Retina (tissue), 1 donor: ENCODE measurements at regions not wholly inside any gene's neighbourhood (a gene's known extent, or its start where the extent isn't known, plus 50 kb on each side); places are given as distances from the start of the nearest gene placed in this dataset.
A peak's percentile ranks its signal among the peaks of the same experiment; 100 is the strongest.
"Not testable (repeated sequence)": the region's sequence is repeated elsewhere in the genome, so short reads cannot be mapped to it uniquely, and the experiment has no call there.

ENCODE experiments used
- DNase-seq: peaks from one replicate; pipeline ENCODE4 v3.0.0-alpha.2; 2016

- DNase-seq: peak; percentile 47
Measured at GRCh38 chr22:23436354-23437106, 143.6 kb downstream of the IGLL1 start.

- not testable (repeated sequence) for DNase-seq
Measured at GRCh38 chr22:23435186-23435585, 144.9 kb downstream of the IGLL1 start.

GRCh38 chr22:23434198-23434830, 145.8 kb downstream of the IGLL1 start:
- not testable (repeated sequence) for DNase-seq

- peak; percentile 80 for DNase-seq
Measured at GRCh38 chr22:23433127-23434005, 146.7 kb downstream of the IGLL1 start.

- DNase-seq: not testable (repeated sequence)
Measured at GRCh38 chr22:23432719-23433118, 147.4 kb downstream of the IGLL1 start.

- DNase-seq: peak; percentile 57
Measured at GRCh38 chr22:23431337-23432072, 148.6 kb downstream of the IGLL1 start.

- DNase-seq: not testable (repeated sequence)
Measured at GRCh38 chr22:23424551-23425068, 155.5 kb downstream of the IGLL1 start.

GRCh38 chr22:23424031-23424430, 156.1 kb downstream of the IGLL1 start:
- DNase-seq: no peak

GRCh38 chr22:23422281-23422680, 157.8 kb downstream of the IGLL1 start:
- DNase-seq: not testable (repeated sequence)

GRCh38 chr22:23421300-23421699, 158.8 kb downstream of the IGLL1 start:
- DNase-seq: not testable (repeated sequence)

GRCh38 chr22:23419931-23420330, 160.2 kb downstream of the IGLL1 start:
- no peak for DNase-seq

- no peak for DNase-seq
Measured at GRCh38 chr22:23419171-23419570, 160.9 kb downstream of the IGLL1 start.

- no peak for DNase-seq
Measured at GRCh38 chr22:23418159-23418788, 161.8 kb downstream of the IGLL1 start.

GRCh38 chr22:23417327-23417726, 162.8 kb downstream of the IGLL1 start:
- not testable (repeated sequence) for DNase-seq

- not testable (repeated sequence) for DNase-seq
Measured at GRCh38 chr22:23416169-23416690, 163.9 kb downstream of the IGLL1 start.

- DNase-seq: no peak
Measured at GRCh38 chr22:23415490-23415851, 164.6 kb downstream of the IGLL1 start.

GRCh38 chr22:23414727-23415489, 165.2 kb downstream of the IGLL1 start:
- no peak for DNase-seq

GRCh38 chr22:23411739-23412138, 168.4 kb downstream of the IGLL1 start:
- DNase-seq: no peak

- no peak for DNase-seq
Measured at GRCh38 chr22:23410411-23410810, 169.7 kb downstream of the IGLL1 start.

- no peak for DNase-seq
Measured at GRCh38 chr22:23409976-23410375, 170.1 kb downstream of the IGLL1 start.

GRCh38 chr22:23408321-23408720, 171.8 kb downstream of the IGLL1 start:
- DNase-seq: no peak
